NT2/D1 (cell line): ENCODE measurements at regions not wholly inside any gene's neighbourhood (a gene's known extent, or its start where the extent isn't known, plus 50 kb on each side); places are given as distances from the start of the nearest gene placed in this dataset.
"Not testable (repeated sequence)": the region's sequence is repeated elsewhere in the genome, so short reads cannot be mapped to it uniquely, and the experiment has no call there.

ENCODE experiments used
- SUZ12 ChIP-seq: IDR thresholded peaks from 2 replicates; pipeline ENCODE4 v1.6.1; 2011; ENCODE audit not compliant: insufficient read length, insufficient read depth; ENCODE audit errors: extremely low read depth
- ZNF274 ChIP-seq: IDR thresholded peaks from 2 replicates; pipeline ENCODE4 v1.6.1; 2011; ENCODE audit warnings: mild to moderate bottlenecking, low read depth, low read length

- TF ChIP-seq SUZ12, ZNF274: not testable (repeated sequence)
Observed at GRCh38 chr7:32747443-32748148, 144.0 kb downstream of the KBTBD2 start.
